Lung microvascular endothelial cell (primary cell): ENCODE measurements at regions not wholly inside any gene's neighbourhood (a gene's known extent, or its start where the extent isn't known, plus 50 kb on each side); places are given as distances from the start of the nearest gene placed in this dataset.
"Not testable (repeated sequence)": the region's sequence is repeated elsewhere in the genome, so short reads cannot be mapped to it uniquely, and the experiment has no call there.

ENCODE experiments used
- DNase-seq, 2 donors: peaks; one replicate each; pipeline versions ENCODE4 v3.0.0 to v3.0.0-alpha.2; 2010; ENCODE audit warnings: low read depth in 2 of 2

GRCh38 chrX:1902901-1903235 is 288.0 kb downstream of the ASMT start:
- no peak for DNase-seq

DNA sequence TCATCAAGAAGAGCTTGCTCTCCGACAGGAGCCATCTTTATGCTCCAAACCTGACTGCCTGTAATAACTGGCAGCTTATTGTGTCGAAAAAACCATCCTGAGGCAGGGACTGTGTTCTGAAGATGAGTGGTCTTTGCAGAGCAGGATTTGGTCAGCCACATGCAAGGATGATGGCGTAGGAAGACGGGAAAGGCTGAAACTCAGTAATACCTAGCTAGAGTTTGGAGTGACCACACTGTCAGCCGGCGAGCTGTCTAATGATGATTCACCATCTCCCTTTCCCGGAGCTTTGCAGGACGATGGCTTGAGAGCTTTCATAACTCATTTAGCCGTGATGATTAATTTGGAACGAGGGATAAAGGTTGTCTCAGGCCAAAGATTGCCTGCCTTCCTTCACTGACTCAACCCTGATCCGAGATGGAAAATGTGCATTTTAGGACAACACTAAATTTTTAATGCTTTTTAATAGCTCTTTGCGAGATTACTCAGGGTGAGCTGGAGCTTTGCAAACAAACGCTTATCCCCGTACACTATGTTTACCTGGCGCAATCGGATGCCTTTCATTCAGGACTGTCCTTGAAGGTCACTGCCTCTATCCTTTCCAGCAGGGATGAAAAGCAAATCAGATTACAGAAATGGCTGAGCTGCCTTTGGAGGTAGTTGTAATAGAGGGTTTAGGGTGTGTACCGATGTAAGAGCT is 288.5 kb downstream of the ASMT start:
- DNase-seq = no peak

- no peak for DNase-seq
Observed at GRCh38 chrX:1904663-1905218, 289.9 kb downstream of the ASMT start.

DNA sequence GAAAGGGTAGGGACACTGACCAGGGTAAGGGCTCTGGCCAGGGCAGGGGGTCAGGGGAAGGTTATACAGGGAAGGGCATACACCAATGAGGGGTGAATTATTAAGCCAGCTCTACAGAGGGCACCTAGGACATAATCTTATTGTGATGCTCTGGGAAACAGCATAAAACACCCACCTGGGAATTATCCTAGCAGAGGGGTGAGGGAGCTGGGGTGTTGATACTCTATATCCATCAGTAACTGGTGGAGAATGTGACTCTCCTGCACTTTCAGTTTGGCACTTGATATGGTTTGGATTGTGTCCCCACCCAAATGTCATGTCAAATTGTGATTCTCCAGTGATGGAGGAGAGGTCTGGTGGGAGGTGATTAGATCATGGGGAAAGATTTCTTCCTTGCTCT is 291.2 kb downstream of the ASMT start:
- no peak for DNase-seq

DNA sequence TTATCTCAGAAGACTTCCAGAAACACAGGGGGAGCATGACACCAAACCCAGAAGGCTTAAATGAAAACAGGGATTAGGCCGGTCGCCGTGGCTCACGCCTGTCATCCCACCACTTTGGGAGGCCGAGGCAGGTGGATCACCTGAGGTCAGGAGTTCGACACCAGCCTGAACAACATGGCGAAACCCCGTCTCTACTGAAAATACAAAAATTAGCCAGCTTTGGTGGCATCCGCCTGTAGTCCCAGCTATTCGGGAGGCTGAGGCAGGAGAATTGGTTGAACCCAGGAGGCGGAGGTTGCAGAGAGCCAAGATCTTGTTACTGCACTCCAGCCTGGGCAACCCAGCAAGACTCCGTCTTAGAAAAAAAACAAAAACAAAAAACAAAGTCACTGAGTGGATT is 294.1 kb downstream of the ASMT start:
- DNase-seq = not testable (repeated sequence)

- no peak for DNase-seq
Observed at GRCh38 chrX:1909419-1910206, 294.8 kb downstream of the ASMT start.

- no peak for DNase-seq
Observed at GRCh38 chrX:1910207-1910470, 295.3 kb downstream of the ASMT start.

- DNase-seq = no peak
Observed at GRCh38 chrX:1911401-1912128, 296.7 kb downstream of the ASMT start.

- no peak for DNase-seq
Observed at GRCh38 chrX:1912193-1912592, 297.3 kb downstream of the ASMT start.

DNA sequence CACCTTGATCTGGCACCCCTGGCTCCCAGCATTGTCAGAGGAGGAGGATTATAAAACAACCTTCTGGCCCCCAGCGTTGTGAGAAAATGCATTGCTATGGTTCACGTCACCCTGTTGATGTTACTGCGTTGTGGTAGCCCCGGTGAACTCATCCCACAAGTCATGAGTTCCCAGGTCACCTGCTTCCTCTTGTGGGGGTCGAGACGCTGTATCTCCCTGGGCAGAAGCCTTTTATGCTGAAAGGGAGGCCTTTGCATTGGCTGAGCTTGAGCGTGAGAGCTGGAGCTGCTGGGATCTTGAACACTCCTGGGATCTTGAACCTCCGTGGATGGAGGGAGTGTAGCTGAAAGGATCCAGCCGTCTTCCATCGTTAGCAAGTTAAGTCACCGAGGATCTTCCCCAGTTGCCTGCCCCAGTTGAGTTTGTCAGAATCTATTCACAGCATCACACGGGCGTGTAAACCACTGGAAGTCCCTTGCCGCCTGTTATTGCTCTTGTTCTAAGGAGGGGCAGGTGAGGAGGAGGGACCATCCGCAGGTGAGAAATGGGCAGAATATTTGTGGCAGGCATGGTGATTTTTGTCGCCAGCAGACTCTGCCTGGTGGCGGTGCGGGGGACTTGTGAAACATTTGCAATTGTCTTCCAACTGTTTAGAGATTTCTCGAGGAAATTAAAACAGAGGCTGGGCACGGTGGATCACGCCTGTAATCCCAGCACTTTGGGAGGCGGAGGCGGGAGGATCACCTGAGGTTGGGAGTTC is 299.9 kb downstream of the ASMT start:
- no peak for DNase-seq

GRCh38 chrX:1918780-1919179 is 303.9 kb downstream of the ASMT start:
- no peak for DNase-seq

DNA sequence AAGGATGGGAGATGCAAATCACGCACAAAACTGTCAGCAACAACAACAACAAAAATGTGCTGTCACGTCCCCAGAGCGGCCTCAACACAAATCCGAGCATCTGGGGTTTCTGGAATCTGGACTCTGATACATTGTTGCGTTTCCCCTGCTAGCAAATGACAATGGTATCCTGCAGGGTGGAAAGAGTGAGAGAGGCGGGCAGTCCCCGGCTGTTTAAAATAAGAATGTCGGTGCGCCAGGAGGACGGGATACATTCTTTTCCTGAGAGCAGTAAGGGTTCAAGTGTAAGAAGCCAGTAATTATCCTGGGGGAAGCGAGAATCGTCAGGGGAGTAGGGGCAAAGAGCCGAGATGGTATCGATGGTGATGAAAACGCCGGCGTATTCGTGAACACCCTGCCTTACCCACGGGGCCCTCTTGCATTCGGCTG is 310.2 kb downstream of the ASMT start:
- DNase-seq = no peak

- no peak for DNase-seq
Observed at GRCh38 chrX:1928805-1929204, 313.9 kb downstream of the ASMT start.

- peak in 1 of 2 donors; percentile 45 for DNase-seq
Observed at GRCh38 chrX:1932231-1932630, 317.4 kb downstream of the ASMT start.

DNA sequence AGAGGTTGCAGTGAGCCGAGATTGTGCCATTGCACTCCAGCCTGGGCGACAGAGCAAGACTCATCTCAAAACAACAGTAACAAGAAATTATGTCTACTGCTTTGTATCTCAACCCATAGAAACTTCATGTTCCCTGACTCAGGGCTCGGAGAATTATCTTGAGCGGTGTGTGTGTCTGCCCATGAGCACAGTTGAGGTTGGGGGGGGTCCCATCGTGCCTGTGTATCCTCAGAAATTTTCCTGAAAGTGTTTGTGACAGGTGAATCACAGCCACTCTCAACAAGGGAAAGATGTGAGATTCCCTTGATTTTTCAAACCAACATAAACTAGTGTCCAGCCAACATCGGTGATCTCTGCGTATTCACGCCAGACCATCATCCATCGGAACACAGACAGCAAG is 319.1 kb downstream of the ASMT start:
- DNase-seq = no peak

GRCh38 chrX:1935805-1936204 is 320.9 kb downstream of the ASMT start:
- DNase-seq = no peak

DNA sequence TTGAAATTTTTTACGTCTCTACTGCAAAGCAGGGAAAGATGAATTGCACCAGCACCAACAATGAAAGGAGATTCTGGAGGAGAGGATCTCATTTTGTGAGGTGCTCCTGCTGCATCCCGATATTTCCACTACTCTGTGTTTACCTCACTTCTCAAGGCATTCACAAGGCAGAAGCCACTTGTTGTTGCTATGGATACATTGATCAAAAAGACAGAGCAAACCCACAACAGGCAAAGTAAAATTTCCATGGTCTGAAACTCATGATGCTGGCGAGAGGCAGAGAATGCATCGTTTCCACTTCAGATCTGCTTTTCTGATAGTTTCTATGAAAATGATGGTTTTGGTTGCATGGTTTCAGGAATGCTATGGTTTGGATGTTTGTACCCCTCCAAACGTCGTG is 323.3 kb downstream of the ASMT start:
- no peak for DNase-seq

DNA sequence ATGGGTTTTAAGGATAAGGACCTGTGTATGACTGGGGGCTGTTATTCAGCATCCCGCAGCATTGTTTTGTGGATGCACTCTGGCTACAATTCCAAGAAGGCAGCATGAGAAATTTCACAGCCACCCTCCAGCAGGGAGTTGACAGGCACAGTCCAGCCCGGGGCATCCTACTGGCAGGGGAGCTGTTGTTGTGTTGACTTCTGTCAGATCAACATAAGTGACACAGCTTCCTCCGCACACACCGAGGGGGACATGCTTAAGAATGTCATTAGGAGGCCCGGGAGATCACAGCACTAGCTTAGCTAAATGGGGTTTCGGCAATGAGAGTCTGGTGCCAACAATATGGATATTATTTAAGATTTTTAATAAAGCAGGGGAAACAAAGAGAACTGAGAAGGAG is 326.5 kb downstream of the ASMT start:
- no peak for DNase-seq

DNA sequence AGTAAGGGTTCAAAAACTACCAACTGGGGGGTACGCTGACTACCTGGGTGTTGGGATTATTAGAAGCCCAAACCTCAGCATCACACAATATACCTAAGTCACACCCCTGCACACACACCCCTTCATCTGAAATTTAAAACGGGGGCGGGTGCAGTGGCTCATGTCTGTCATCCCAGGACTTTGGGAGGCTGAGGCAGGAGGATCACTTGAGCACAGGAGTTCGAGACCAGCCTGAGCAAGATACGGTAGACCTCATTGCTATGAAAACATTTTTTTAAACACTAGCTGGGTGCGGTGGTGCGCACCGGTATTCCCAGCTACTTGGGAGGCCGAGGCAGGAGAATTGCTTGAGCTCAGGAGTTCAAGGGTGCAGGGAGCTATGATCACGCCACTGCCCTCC is 331.0 kb downstream of the ASMT start:
- no peak for DNase-seq

- no peak for DNase-seq
Observed at GRCh38 chrX:1946974-1947373, 332.1 kb downstream of the ASMT start.
